ENCODE measurements at regions not wholly inside any gene's neighbourhood (a gene's known extent, or its start where the extent isn't known, plus 50 kb on each side); places are given as distances from the start of the nearest gene placed in this dataset.

GRCh38 chr11:27968461-27968860 lies 139.5 kb downstream of the KIF18A start:
- DNase-seq = no peak

- no peak for DNase-seq
Observed at GRCh38 chr11:27965559-27965958, 142.4 kb downstream of the KIF18A start.

GRCh38 chr11:27963370-27963769 lies 144.6 kb downstream of the KIF18A start:
- DNase-seq = no peak

GRCh38 chr11:27949951-27950738 lies 157.8 kb downstream of the KIF18A start:
- no peak for DNase-seq

GRCh38 chr11:27945348-27945747 lies 162.6 kb downstream of the KIF18A start:
- no peak for DNase-seq

GRCh38 chr11:27938011-27938410 lies 169.9 kb downstream of the KIF18A start:
- no peak for DNase-seq

- DNase-seq = no peak
Observed at GRCh38 chr11:27934830-27935145, 173.2 kb downstream of the KIF18A start.

GRCh38 chr11:27933992-27934829 lies 173.7 kb downstream of the KIF18A start:
- no peak for DNase-seq

- no peak for DNase-seq
Observed at GRCh38 chr11:27931770-27932169, 176.2 kb downstream of the KIF18A start.

GRCh38 chr11:27930946-27931345 lies 177.0 kb downstream of the KIF18A start:
- DNase-seq = no peak

- no peak for DNase-seq
Observed at GRCh38 chr11:27928809-27929208, 179.1 kb downstream of the KIF18A start.

GRCh38 chr11:27926981-27927481 lies 180.9 kb downstream of the KIF18A start:
- DNase-seq = peak; percentile 26

GRCh38 chr11:27926486-27926885 lies 181.5 kb downstream of the KIF18A start:
- DNase-seq = no peak

- no peak for DNase-seq
Observed at GRCh38 chr11:27921472-27921871, 186.5 kb downstream of the KIF18A start.

GRCh38 chr11:27916541-27917100 lies 191.3 kb downstream of the KIF18A start:
- DNase-seq = no peak

- no peak for DNase-seq
Observed at GRCh38 chr11:27914080-27914479, 193.9 kb downstream of the KIF18A start.

GRCh38 chr11:27913650-27914049 lies 194.3 kb downstream of the KIF18A start:
- DNase-seq = no peak

GRCh38 chr11:27912916-27913315 lies 195.0 kb downstream of the KIF18A start:
- DNase-seq = no peak

- DNase-seq = no peak
Observed at GRCh38 chr11:27910186-27910931, 197.6 kb downstream of the KIF18A start.

- no peak for DNase-seq
Observed at GRCh38 chr11:27909386-27909785, 198.6 kb downstream of the KIF18A start.

- DNase-seq = no peak
Observed at GRCh38 chr11:27908621-27909020, 199.3 kb downstream of the KIF18A start.

- no peak for DNase-seq
Observed at GRCh38 chr11:27907530-27907929, 200.4 kb downstream of the KIF18A start.

GRCh38 chr11:27907091-27907490 lies 200.9 kb downstream of the KIF18A start:
- no peak for DNase-seq
